ENCODE measurements at regions not wholly inside any gene's neighbourhood (a gene's known extent, or its start where the extent isn't known, plus 50 kb on each side); places are given as distances from the start of the nearest gene placed in this dataset.

DNA sequence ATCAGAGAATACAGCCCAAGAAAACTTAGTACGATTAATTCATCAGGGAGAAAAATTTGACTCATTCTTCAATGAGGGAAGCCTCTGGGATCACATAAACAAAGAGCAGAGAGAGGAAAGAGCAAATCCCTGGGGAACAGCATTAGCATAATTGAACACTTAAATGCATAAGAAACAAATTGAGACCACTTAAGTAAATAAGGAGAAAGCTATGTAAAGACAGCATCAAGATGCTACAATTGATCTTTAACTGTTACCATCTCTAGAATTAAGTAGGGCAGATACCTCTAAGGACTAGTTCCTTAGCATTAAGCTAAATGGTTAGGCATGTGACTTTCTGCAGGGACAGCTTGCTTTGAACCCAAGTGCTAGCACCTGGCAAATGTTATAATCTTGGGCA is 265.1 kb upstream of the NEGR1 start:
- Histone ChIP-seq H4K20me1 (ENCODE audit: insufficient read depth, low read length) (no peaks in the 10 kb centered on the region), H3K36me3 (replicated peaks in 1 of 2; ENCODE audit: control insufficient read depth in 1 of 2, insufficient read depth in 2 of 2, low read length in 2 of 2) (no peaks in the 10 kb centered on the region), H3K4me1 (ENCODE audit: control insufficient read depth in 1 of 2, insufficient read depth in 2 of 2, low read length in 2 of 2) (no peaks in the 10 kb centered on the region), H3K9me3 (replicated peaks in 1 of 2; ENCODE audit: control insufficient read depth in 1 of 2, insufficient read depth in 1 of 2, low read length in 2 of 2) (no peaks in the 10 kb centered on the region), H3K27ac (ENCODE audit: low read depth in 1 of 2, low read length in 2 of 2) (no peak overlapping the region), H3K27me3 (ENCODE audit: control insufficient read depth in 2 of 2, insufficient read depth in 2 of 2, low read length in 2 of 2) (no peaks in the 10 kb centered on the region), H3K9ac (ENCODE audit: insufficient read depth, low read length, poor library complexity, severe bottlenecking) (no peak overlapping the region), H3K4me3 (replicated peaks in 1 of 3; ENCODE audit: low read depth in 2 of 3, low read length in 3 of 3) (no peak overlapping the region), H3K79me2 (ENCODE audit: insufficient read depth, low read length) (no peaks in the 10 kb centered on the region), H3K4me2 (replicated peaks; ENCODE audit: extremely low read depth, low read length, poor library complexity, severe bottlenecking) (no peak overlapping the region), H2AFZ (ENCODE audit: insufficient read depth, low read depth, low read length, poor library complexity, severe bottlenecking) (no peak overlapping the region)
- H3K4me3 Mint-ChIP-seq, result no peak overlapping the region
- H3K36me3 Mint-ChIP-seq, result no peaks in the 10 kb centered on the region
- WGBS (ENCODE audit: insufficient coverage), result no CpG with 5 or more reads among the region's 1 CpG
- peaks cover 0 to 6% (median 0%) of the 10 kb centered on the region in 7 donors for H3K9me3 Mint-ChIP-seq
- no peak overlapping the region for H3K27ac Mint-ChIP-seq
- peaks cover 0 to 2% (median 0%) of the 10 kb centered on the region in 3 donors for H3K27me3 Mint-ChIP-seq (ENCODE audit: low read depth in 3 of 3)
- no peaks in the 10 kb centered on the region for H3K4me1 Mint-ChIP-seq
- DNase-seq, result no peak
- no peak for TF ChIP-seq CTCF (IDR thresholded peaks at IDR 0.05)
- intact Hi-C loops (cut with micrococcal nuclease), result no loop called here

GRCh38 chr1:72540674-72541073 is 258.3 kb upstream of the NEGR1 start:
- no peak for DNase-seq
- H2AFZ ChIP-seq (ENCODE audit: insufficient read depth, low read depth, low read length, poor library complexity, severe bottlenecking), result no peak overlapping the region
- Mint-ChIP-seq H3K27ac (no peak overlapping the region), H3K27me3 (ENCODE audit: low read depth in 3 of 3) (peaks cover 0 to 2% (median 0%) of the 10 kb centered on the region in 3 donors), H3K36me3 (no peaks in the 10 kb centered on the region), H3K9me3 (peaks cover 0 to 27% (median 11%) of the 10 kb centered on the region in 7 donors), H3K4me3 (no peak overlapping the region), H3K4me1 (no peaks in the 10 kb centered on the region)
- no peak overlapping the region for H3K4me2 ChIP-seq (replicated peaks; ENCODE audit: extremely low read depth, low read length, poor library complexity, severe bottlenecking)
- no peaks in the 10 kb centered on the region for H3K4me1 ChIP-seq (ENCODE audit: control insufficient read depth in 1 of 2, insufficient read depth in 2 of 2, low read length in 2 of 2)
- no peak overlapping the region for H3K27ac ChIP-seq (ENCODE audit: low read depth in 1 of 2, low read length in 2 of 2)
- WGBS (ENCODE audit: insufficient coverage), result 96% methylated on average over 4 of the region's 4 CpGs
- no peaks in the 10 kb centered on the region for H3K79me2 ChIP-seq (ENCODE audit: insufficient read depth, low read length)
- H3K4me3 ChIP-seq (replicated peaks in 1 of 3; ENCODE audit: low read depth in 2 of 3, low read length in 3 of 3), result no peak overlapping the region
- intact Hi-C loops (cut with micrococcal nuclease), result no loop called here
- H3K9ac ChIP-seq (ENCODE audit: insufficient read depth, low read length, poor library complexity, severe bottlenecking), result no peak overlapping the region
- H3K27me3 ChIP-seq (ENCODE audit: control insufficient read depth in 2 of 2, insufficient read depth in 2 of 2, low read length in 2 of 2), result no peaks in the 10 kb centered on the region
- no peak for TF ChIP-seq CTCF (IDR thresholded peaks at IDR 0.05)
- no peaks in the 10 kb centered on the region for H3K36me3 ChIP-seq (replicated peaks in 1 of 2; ENCODE audit: control insufficient read depth in 1 of 2, insufficient read depth in 2 of 2, low read length in 2 of 2)
- no peaks in the 10 kb centered on the region for H4K20me1 ChIP-seq (ENCODE audit: insufficient read depth, low read length)
- H3K9me3 ChIP-seq (replicated peaks in 1 of 2; ENCODE audit: control insufficient read depth in 1 of 2, insufficient read depth in 1 of 2, low read length in 2 of 2), result peaks cover 0 to 7% of the 10 kb centered on the region in 2 donors
